Loucy (cell line): ENCODE measurements at regions not wholly inside any gene's neighbourhood (a gene's known extent, or its start where the extent isn't known, plus 50 kb on each side); places are given as distances from the start of the nearest gene placed in this dataset.

ENCODE experiments used
- H2AFZ ChIP-seq: fragments of 200-600 bp; sonication (generic); 2 replicates; pipeline ENCODE4 v1.6.0; 2016; ENCODE audit warnings: antibody characterized with exemption, mild to moderate bottlenecking, low read length, moderate library complexity
- H3F3A ChIP-seq: fragments of 200-600 bp; 2 replicates; pipeline ENCODE4 v1.6.0; 2016; ENCODE audit warnings: antibody characterized with exemption, low read depth, mild to moderate bottlenecking
- H3K27me3 ChIP-seq: fragments of 200-600 bp; sonication (generic); 2 replicates; pipeline ENCODE4 v1.6.1; 2014; ENCODE audit warnings: low read length, mild to moderate bottlenecking; ENCODE audit not compliant: insufficient read depth, poor library complexity, severe bottlenecking
- H3K36me3 ChIP-seq: fragments of 200-600 bp; sonication (generic); 2 replicates; pipeline ENCODE4 v1.6.1; 2016; ENCODE audit warnings: low read length; ENCODE audit not compliant: insufficient read depth
- H3K4me1 ChIP-seq: fragments of 200-600 bp; sonication (generic); 2 replicates; pipeline ENCODE4 v1.5.1; 2014; ENCODE audit warnings: low read length, mild to moderate bottlenecking; ENCODE audit not compliant: insufficient read depth, poor library complexity, severe bottlenecking
- H3K4me2 ChIP-seq: fragments of 200-600 bp; sonication (generic); 2 replicates; pipeline ENCODE4 v1.6.0; 2014; ENCODE audit warnings: antibody characterized with exemption, low read length, low read depth, mild to moderate bottlenecking; ENCODE audit not compliant: poor library complexity, severe bottlenecking
- H3K4me3 ChIP-seq: fragments of 200-600 bp; sonication (generic); 2 replicates; pipeline ENCODE4 v1.5.1; 2014; ENCODE audit warnings: low read length, mild to moderate bottlenecking, mixed read lengths; ENCODE audit not compliant: poor library complexity, severe bottlenecking
- H3K79me2 ChIP-seq: fragments of 200-600 bp; sonication (generic); 2 replicates; pipeline ENCODE4 v1.6.1; 2014; ENCODE audit warnings: low read length; ENCODE audit not compliant: insufficient read depth
- H3K9ac ChIP-seq: fragments of 200-600 bp; sonication (generic); 2 replicates; pipeline ENCODE4 v1.6.0; 2014; ENCODE audit warnings: mild to moderate bottlenecking, low read depth, low read length, moderate library complexity; ENCODE audit not compliant: poor library complexity, severe bottlenecking
- H3K9me2 ChIP-seq: fragments of 200-600 bp; sonication (generic); replicated peaks from 2 replicates; pipeline ENCODE4 v1.6.1; 2016; ENCODE audit warnings: low read depth, low read length, mixed read lengths
- H3K9me3 ChIP-seq: fragments of 200-600 bp; sonication (generic); 2 replicates; pipeline ENCODE4 v1.6.1; 2014; ENCODE audit warnings: mild to moderate bottlenecking, antibody characterized with exemption, low read length, low read depth; ENCODE audit not compliant: insufficient read depth
- H4K20me1 ChIP-seq: fragments of 200-600 bp; sonication (generic); 2 replicates; pipeline ENCODE4 v1.6.0; 2014; ENCODE audit warnings: antibody characterized with exemption, low read length, mild to moderate bottlenecking; ENCODE audit not compliant: insufficient read depth, poor library complexity, severe bottlenecking
- CTCF ChIP-seq: fragments of 200-600 bp; sonication (generic); conservative IDR thresholded peaks from 2 replicates; pipeline ENCODE4 v1.5.1; 2014; ENCODE audit warnings: mild to moderate bottlenecking, antibody characterized with exemption, low read length
- EZH2phosphoT487 ChIP-seq: fragments of 200-600 bp; IDR thresholded peaks from 2 replicates; pipeline ENCODE4 v1.6.1; 2018; ENCODE audit warnings: antibody characterized with exemption, mild to moderate bottlenecking, moderate library complexity, borderline replicate concordance

- Histone ChIP-seq H3F3A (no peaks in the 10 kb centered on the region), H2AFZ (no peak overlapping the region), H3K4me2 (no peak overlapping the region), H3K4me3 (no peak overlapping the region), H3K79me2 (no peaks in the 10 kb centered on the region), H3K27me3 (no peaks in the 10 kb centered on the region), H4K20me1 (no peaks in the 10 kb centered on the region), H3K36me3 (no peaks in the 10 kb centered on the region), H3K9ac (no peak overlapping the region), H3K9me2 (no peaks in the 10 kb centered on the region), H3K9me3 (no peaks in the 10 kb centered on the region), H3K4me1 (no peaks in the 10 kb centered on the region)
- TF ChIP-seq CTCF (no peak), EZH2phosphoT487 (no peak)
Measured at GRCh38 chr3:182385356-182385755, 407.9 kb upstream of the ATP11B start.

GRCh38 chr3:182388506-182388905, 404.8 kb upstream of the ATP11B start:
- no peaks in the 10 kb centered on the region for H3K79me2 ChIP-seq
- H3K4me1 ChIP-seq = no peaks in the 10 kb centered on the region
- H3K27me3 ChIP-seq = no peaks in the 10 kb centered on the region
- H3K9ac ChIP-seq = no peak overlapping the region
- H3K9me2 ChIP-seq = no peaks in the 10 kb centered on the region
- H3K4me3 ChIP-seq = no peak overlapping the region
- H4K20me1 ChIP-seq = no peaks in the 10 kb centered on the region
- H2AFZ ChIP-seq = no peak overlapping the region
- H3F3A ChIP-seq = no peaks in the 10 kb centered on the region
- H3K9me3 ChIP-seq = no peaks in the 10 kb centered on the region
- TF ChIP-seq CTCF (no peak), EZH2phosphoT487 (no peak)
- no peaks in the 10 kb centered on the region for H3K36me3 ChIP-seq
- H3K4me2 ChIP-seq = no peak overlapping the region

GRCh38 chr3:182389071-182389815, 404.1 kb upstream of the ATP11B start:
- Histone ChIP-seq H3K36me3 (no peaks in the 10 kb centered on the region), H3F3A (no peaks in the 10 kb centered on the region), H3K9ac (no peak overlapping the region), H3K9me3 (no peaks in the 10 kb centered on the region), H3K79me2 (no peaks in the 10 kb centered on the region), H3K4me2 (no peak overlapping the region), H2AFZ (no peak overlapping the region), H3K27me3 (no peaks in the 10 kb centered on the region), H3K4me3 (no peak overlapping the region), H3K9me2 (no peaks in the 10 kb centered on the region), H4K20me1 (no peaks in the 10 kb centered on the region), H3K4me1 (no peaks in the 10 kb centered on the region)
- TF ChIP-seq CTCF (no peak), EZH2phosphoT487 (no peak)
